KG1 (cell line): ENCODE measurements at regions not wholly inside any gene's neighbourhood (a gene's known extent, or its start where the extent isn't known, plus 50 kb on each side); places are given as distances from the start of the nearest gene placed in this dataset.
"Not testable (repeated sequence)": the region's sequence is repeated elsewhere in the genome, so short reads cannot be mapped to it uniquely, and the experiment has no call there.

ENCODE experiments used
- DNase-seq: peaks from one replicate; lab custom pipeline; 2025; lab: John Stamatoyannopoulos, UW

GRCh38 chr10:120111628-120112027, 219.1 kb downstream of the SEC23IP start:
- DNase-seq, result no peak

GRCh38 chr10:120112809-120113208, 220.3 kb downstream of the SEC23IP start:
- DNase-seq, result no peak

- no peak for DNase-seq
These were observed 223.4 kb downstream of the SEC23IP start for GRCh38 chr10:120115959-120116358.

GRCh38 chr10:120121768-120122167, 229.2 kb downstream of the SEC23IP start:
- DNase-seq, result no peak

GRCh38 chr10:120131183-120131582, 238.7 kb downstream of the SEC23IP start:
- peak; percentile 1 for DNase-seq

GRCh38 chr10:120132811-120133210, 240.3 kb downstream of the SEC23IP start:
- no peak for DNase-seq

- no peak for DNase-seq
These were observed 246.2 kb downstream of the SEC23IP start for GRCh38 chr10:120138689-120139088.

- DNase-seq, result no peak
These were observed 252.6 kb downstream of the SEC23IP start for GRCh38 chr10:120145107-120145506.

- no peak for DNase-seq
These were observed 264.2 kb downstream of the SEC23IP start for GRCh38 chr10:120156614-120157274.

GRCh38 chr10:120161111-120161510, 268.6 kb downstream of the SEC23IP start:
- no peak for DNase-seq

- no peak for DNase-seq
These were observed 269.9 kb downstream of the SEC23IP start for GRCh38 chr10:120162471-120162870.

GRCh38 chr10:120172356-120172755, 279.8 kb downstream of the SEC23IP start:
- DNase-seq, result no peak

GRCh38 chr10:120174491-120174890, 282.0 kb downstream of the SEC23IP start:
- no peak for DNase-seq

- DNase-seq, result no peak
These were observed 279.7 kb upstream of the PLPP4 start for GRCh38 chr10:120177330-120177729.

GRCh38 chr10:120180160-120180559, 276.9 kb upstream of the PLPP4 start:
- no peak for DNase-seq

- no peak for DNase-seq
These were observed 275.9 kb upstream of the PLPP4 start for GRCh38 chr10:120181154-120181553.

- no peak for DNase-seq
These were observed 274.6 kb upstream of the PLPP4 start for GRCh38 chr10:120182431-120182830.

- no peak for DNase-seq
These were observed 273.5 kb upstream of the PLPP4 start for GRCh38 chr10:120183546-120183945.

GRCh38 chr10:120184547-120185337, 272.3 kb upstream of the PLPP4 start:
- no peak for DNase-seq

GRCh38 chr10:120186506-120186905, 270.5 kb upstream of the PLPP4 start:
- no peak for DNase-seq

- not testable (repeated sequence) for DNase-seq
These were observed 269.9 kb upstream of the PLPP4 start for GRCh38 chr10:120187168-120187567.

GRCh38 chr10:120188950-120189349, 268.1 kb upstream of the PLPP4 start:
- no peak for DNase-seq

- DNase-seq, result no peak
These were observed 260.9 kb upstream of the PLPP4 start for GRCh38 chr10:120195984-120196712.
